HG03103 (cell line): ENCODE measurements at regions not wholly inside any gene's neighbourhood (a gene's known extent, or its start where the extent isn't known, plus 50 kb on each side); places are given as distances from the start of the nearest gene placed in this dataset.

Source experiments
- ATAC-seq: cut with Tn5 transposase; IDR thresholded peaks from one replicate; pipeline ENCODE4 v1.9.1; 2021; ENCODE audit warnings: low read depth; ENCODE audit not compliant: unreplicated experiment

GRCh38 chr12:118746960-118747359, 234.4 kb upstream of the SRRM4 start:
- no peak for ATAC-seq

- ATAC-seq: no peak
Observed at GRCh38 chr12:118747771-118748170, 233.6 kb upstream of the SRRM4 start.

DNA sequence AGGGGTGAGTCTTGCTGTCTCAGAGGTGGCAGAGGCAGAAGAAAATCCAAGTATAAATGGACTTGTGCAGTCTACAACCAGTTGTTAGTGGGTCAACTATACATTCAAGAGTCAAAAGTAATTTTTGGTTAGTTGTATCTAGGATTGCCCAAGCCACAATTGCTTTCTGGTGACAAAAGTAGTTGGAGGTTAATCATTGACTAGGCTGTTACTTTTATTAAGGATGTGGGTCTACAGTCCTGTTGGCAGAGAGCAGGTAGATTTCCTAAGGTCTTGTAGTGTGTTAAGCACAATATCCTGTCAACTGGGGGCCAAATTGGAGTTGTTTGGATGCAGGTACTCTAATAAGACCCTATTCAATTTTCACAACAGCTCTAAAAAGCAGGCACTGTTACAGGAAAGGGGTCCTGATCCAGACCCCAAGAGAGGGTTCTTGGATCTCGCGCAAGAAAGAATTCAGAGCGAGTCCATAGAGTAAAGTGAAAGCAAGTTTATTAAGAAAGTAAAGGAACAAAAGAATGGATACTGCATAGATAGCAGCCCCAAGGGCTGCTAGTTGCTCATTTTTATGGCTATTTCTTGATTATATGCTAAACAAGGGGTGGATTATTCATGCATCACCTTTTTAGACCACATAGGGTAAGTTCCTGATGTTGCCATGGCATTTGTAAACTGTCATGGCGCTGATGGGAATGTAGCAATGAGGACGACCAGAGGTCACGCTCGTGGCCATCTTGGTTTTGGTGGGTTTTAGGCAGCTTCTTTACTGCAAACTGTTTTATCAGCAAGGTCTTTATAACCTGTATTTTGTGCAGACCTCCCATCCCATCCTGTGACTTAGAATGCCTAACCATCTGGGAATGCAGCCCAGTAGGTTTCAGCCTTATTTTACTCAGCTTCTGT, 232.6 kb upstream of the SRRM4 start:
- no peak for ATAC-seq

DNA sequence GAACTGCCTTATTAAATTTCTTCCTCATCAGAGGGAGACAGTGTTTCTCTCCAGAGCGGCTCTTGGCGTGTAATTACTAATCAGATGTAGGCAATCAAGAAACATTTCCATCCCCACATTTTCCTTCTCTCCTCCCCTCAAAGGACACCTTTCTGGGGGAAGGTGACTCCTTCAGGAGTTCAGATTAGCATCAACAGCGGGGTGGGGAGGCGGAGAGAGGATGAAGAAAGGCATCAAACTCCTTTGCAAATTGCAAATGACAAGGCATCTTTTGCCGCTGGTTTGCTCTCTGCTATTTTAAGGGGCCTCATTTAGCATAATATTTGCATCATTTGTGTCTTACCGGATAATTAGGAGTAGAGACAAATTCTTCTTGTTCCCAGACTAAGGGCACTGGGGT, 231.7 kb upstream of the SRRM4 start:
- ATAC-seq: no peak

GRCh38 chr12:118750666-118751065, 230.7 kb upstream of the SRRM4 start:
- no peak for ATAC-seq

- no peak for ATAC-seq
Observed at GRCh38 chr12:118751355-118751754, 230.0 kb upstream of the SRRM4 start.

DNA sequence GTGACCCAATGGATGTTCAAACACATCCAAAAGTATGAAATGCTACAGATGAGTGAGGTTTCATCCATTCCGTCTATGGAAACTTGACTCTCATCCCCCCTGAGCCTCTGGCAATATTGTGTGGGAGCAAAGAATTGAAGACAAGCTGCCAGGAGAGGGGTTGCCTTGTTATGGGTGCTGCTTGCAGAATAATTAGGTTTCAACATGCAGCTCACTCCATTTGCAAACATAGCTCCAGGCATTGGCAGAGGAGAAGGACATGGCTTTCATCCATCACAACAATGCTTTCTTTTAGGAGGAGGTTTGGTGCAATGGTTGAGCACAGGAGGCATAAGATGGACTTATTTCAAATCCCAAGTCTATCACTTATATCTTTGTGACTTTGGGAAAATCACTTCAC, 220.7 kb upstream of the SRRM4 start:
- no peak for ATAC-seq

GRCh38 chr12:118763234-118763633, 218.1 kb upstream of the SRRM4 start:
- ATAC-seq: no peak

- ATAC-seq: no peak
Observed at GRCh38 chr12:118773956-118774723, 207.2 kb upstream of the SRRM4 start.

DNA sequence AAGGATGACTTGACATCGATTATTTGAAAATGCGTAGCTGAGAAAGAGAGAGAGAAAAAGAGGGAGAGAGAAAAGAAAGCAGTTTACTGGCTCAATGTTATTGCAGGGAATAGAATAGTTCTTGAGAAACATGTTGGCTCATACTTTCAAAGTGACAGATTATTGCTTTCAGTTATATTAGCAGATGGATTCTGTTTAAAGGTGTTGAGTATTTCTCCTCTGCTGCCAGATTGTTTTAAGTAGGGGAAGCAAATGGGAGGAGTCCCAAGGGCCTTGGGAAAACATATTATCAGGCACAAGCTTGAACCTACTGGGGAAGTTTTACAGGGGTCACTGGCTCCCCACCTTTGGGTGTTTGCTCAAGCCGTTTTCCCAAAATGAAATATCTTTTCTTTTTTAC, 203.8 kb upstream of the SRRM4 start:
- no peak for ATAC-seq

GRCh38 chr12:118778077-118778476, 203.3 kb upstream of the SRRM4 start:
- ATAC-seq: no peak

GRCh38 chr12:118780939-118781338, 200.4 kb upstream of the SRRM4 start:
- no peak for ATAC-seq

DNA sequence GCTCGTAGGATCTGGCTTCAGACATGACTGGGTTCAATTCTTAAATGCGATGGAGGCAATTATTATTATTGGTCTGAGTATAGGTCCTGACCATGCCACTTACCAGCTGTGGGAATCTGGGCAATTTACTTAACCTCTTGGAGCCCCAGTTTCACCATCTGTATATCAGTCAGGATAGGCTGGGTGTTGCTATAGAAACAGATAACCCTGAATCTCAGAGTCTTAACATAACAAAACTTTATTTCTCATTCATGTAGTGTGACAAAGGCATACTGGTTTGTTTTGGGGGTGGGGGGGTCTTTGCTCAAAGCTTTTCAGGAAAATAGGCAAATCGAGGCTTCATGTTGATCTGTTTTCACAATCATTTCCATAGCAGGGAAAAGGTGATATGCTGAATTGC, 199.6 kb upstream of the SRRM4 start:
- ATAC-seq: no peak

DNA sequence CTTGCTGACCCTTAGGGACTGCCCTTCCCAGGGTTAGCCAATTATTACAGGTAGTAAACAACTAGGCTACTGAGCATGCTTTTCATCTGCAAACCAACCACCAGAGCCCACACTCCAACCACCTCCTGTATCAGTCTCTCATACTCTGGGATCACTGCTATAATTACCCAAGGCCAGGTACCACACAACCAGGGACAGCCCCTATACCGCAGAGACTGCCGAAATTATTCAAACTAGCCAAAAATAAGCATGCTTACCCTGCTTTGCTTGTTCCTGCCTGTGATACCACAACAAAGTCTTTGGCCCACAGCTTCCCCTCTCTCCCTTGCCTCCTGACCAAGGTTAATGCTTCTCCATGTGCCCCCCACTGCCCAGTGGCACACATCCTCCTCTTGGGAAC, 197.6 kb upstream of the SRRM4 start:
- ATAC-seq: no peak

- ATAC-seq: no peak
Observed at GRCh38 chr12:118790578-118790977, 190.8 kb upstream of the SRRM4 start.

DNA sequence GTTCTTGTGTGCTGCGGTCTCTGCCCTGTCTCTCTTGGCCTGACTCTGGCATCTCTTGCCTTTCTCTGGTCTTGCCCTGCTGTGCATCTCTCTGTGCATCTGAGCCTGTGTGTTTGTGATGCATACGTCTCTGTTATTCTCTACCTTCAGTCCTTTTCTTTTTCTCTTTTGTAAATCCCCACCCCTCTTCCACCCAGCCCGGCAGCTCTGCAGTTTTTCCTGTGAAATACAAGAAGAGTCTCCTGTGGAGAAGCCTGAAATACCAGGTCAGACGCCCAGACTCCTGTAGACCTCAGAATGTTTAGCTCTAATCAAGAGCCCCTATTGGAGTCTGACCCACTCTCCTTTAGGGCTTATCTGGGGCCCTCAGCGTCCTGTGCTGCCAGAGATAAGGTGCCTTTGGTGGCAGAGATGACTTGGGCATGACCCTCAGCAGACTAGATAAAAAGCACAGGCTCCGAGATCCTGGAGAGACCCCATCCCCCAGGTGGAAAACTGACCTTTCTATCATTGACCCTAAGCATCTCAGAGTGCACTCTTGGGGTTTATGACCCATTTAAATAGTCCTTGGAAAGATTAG, 167.5 kb upstream of the SRRM4 start:
- no peak for ATAC-seq

DNA sequence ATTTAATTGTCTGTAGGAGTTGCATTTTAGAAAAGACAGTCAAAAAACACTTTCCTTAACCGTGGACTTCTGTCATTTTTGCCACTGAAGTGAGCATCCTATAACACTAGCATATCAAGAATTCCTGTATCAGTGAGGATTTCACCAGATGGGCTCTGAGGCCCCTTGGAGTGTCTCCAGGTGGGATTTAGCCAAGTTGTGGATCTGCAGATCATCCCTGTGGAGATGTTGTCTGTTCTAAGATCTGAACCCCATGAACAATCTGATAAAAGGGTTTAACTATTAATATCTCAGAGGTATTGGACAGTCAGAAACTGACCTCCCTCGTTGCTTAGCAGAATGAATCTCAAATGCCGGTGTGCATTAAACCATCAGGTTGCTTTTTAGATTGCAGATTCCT, 165.0 kb upstream of the SRRM4 start:
- ATAC-seq: no peak

- ATAC-seq: no peak
Observed at GRCh38 chr12:118821386-118821925, 159.9 kb upstream of the SRRM4 start.

DNA sequence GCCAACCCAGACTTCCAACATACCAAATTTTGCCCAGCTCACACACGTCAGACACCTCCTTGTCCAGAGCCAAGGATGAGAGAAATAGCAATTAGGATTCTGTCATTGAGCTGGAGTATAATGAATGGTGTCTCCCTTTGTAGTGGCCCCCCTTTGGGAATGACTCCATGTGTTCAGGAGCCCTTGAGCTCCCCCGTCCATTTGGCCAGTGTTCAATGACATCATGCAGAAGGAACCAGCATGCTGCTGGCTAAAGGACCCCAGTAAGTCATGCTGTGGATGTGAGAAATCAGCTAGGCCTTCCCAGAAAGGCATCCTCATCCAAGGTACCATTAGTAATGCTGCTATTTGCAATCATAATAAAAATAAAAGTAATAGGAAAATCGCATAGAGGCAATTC, 158.8 kb upstream of the SRRM4 start:
- ATAC-seq: no peak

DNA sequence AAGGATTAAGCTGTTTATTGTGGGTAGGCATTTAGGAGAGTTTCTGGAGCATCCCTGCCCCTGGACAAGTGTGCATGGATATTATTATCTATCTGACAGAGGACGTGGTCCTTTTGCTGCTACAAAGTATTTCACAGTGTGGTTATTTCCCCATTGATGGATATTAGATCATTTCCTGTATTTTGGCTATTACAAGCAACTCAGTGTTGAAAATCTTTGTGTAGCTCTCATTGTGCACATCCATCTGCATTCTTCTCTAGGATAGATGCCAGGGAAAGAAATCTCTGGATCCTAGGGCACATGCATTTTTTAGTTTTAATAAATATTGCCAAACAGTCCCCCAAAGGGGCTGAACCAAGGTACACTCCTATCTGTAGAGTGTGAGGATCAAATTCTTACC, 154.3 kb upstream of the SRRM4 start:
- no peak for ATAC-seq

DNA sequence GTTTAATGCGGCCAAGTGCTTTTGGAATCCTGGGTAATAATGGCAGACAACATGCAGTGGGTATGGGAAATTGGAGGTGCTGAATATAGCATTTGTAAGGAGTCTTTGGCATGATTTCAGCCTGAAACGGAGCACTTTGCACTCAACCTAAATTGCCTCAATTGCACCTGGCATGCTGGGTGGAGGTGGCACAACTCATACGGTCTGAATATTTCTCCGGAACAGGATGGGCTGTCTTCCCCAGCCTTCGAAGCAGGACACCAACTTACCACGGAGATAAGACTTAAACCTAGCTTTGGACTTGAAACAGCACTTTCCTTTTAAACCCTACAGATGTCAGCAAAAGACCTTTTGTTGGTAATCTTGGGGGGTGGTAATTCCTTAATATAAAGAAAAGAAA, 153.7 kb upstream of the SRRM4 start:
- ATAC-seq: no peak
